ENCODE measurements at regions not wholly inside any gene's neighbourhood (a gene's known extent, or its start where the extent isn't known, plus 50 kb on each side); places are given as distances from the start of the nearest gene placed in this dataset.

GRCh38 chr2:34069604-34070003 is 470.5 kb upstream of the FAM98A start:
- H3K4me3 ChIP-seq (ENCODE audit: control insufficient read depth, low read depth, low read length), result no peak overlapping the region
- DNase-seq (ENCODE audit: low read depth), result no peak
- TF ChIP-seq CTCF (IDR thresholded peaks at IDR 0.05; ENCODE audit: control insufficient read depth, insufficient read depth, low read depth, low read length, missing control alignments), result no peak

- no peak for TF ChIP-seq CTCF (IDR thresholded peaks at IDR 0.05; ENCODE audit: control insufficient read depth, insufficient read depth, low read depth, low read length, missing control alignments)
Measured at GRCh38 chr2:34050413-34050812, 451.3 kb upstream of the FAM98A start.

GRCh38 chr2:34045101-34045655 is 446.1 kb upstream of the FAM98A start:
- no peak for DNase-seq (ENCODE audit: low read depth)
- no peak overlapping the region for H3K4me3 ChIP-seq (ENCODE audit: control insufficient read depth, low read depth, low read length)
- no peak for TF ChIP-seq CTCF (IDR thresholded peaks at IDR 0.05; ENCODE audit: control insufficient read depth, insufficient read depth, low read depth, low read length, missing control alignments)

More at GRCh38 chr2:34050413-34050812, 451.3 kb upstream of the FAM98A start:
- no peak for DNase-seq (ENCODE audit: low read depth)
- H3K4me3 ChIP-seq (ENCODE audit: control insufficient read depth, low read depth, low read length), result no peak overlapping the region

GRCh38 chr2:34037886-34038285 is 438.8 kb upstream of the FAM98A start:
- DNase-seq (ENCODE audit: low read depth), result no peak
- no peak overlapping the region for H3K4me3 ChIP-seq (ENCODE audit: control insufficient read depth, low read depth, low read length)
- no peak for TF ChIP-seq CTCF (IDR thresholded peaks at IDR 0.05; ENCODE audit: control insufficient read depth, insufficient read depth, low read depth, low read length, missing control alignments)

GRCh38 chr2:34037157-34037556 is 438.1 kb upstream of the FAM98A start:
- no peak overlapping the region for H3K4me3 ChIP-seq (ENCODE audit: control insufficient read depth, low read depth, low read length)
- no peak for TF ChIP-seq CTCF (IDR thresholded peaks at IDR 0.05; ENCODE audit: control insufficient read depth, insufficient read depth, low read depth, low read length, missing control alignments)
- DNase-seq (ENCODE audit: low read depth), result no peak

GRCh38 chr2:34031097-34031496 is 432.0 kb upstream of the FAM98A start:
- TF ChIP-seq CTCF (IDR thresholded peaks at IDR 0.05; ENCODE audit: control insufficient read depth, insufficient read depth, low read depth, low read length, missing control alignments), result no peak
- H3K4me3 ChIP-seq (ENCODE audit: control insufficient read depth, low read depth, low read length), result no peak overlapping the region
- no peak for DNase-seq (ENCODE audit: low read depth)

- DNase-seq (ENCODE audit: low read depth), result no peak
- TF ChIP-seq CTCF (IDR thresholded peaks at IDR 0.05; ENCODE audit: control insufficient read depth, insufficient read depth, low read depth, low read length, missing control alignments), result no peak
- no peak overlapping the region for H3K4me3 ChIP-seq (ENCODE audit: control insufficient read depth, low read depth, low read length)
Measured at GRCh38 chr2:34030273-34030672, 431.2 kb upstream of the FAM98A start.
